RKO (cell line): ENCODE measurements at regions not wholly inside any gene's neighbourhood (a gene's known extent, or its start where the extent isn't known, plus 50 kb on each side); places are given as distances from the start of the nearest gene placed in this dataset.

Source experiments
- DNase-seq: peaks from one replicate; pipeline ENCODE4 v3.0.0-alpha.2; 2016; ENCODE audit warnings: low spot score

GRCh38 chr1:229210844-229211243, 60.1 kb upstream of the RAB4A start:
- DNase-seq, result no peak

GRCh38 chr1:229213797-229214196, 57.1 kb upstream of the RAB4A start:
- DNase-seq, result no peak

GRCh38 chr1:229217716-229218115, 53.2 kb upstream of the RAB4A start:
- DNase-seq, result peak; percentile 78

- DNase-seq, result no peak
Observed at GRCh38 chr1:229218612-229219025, 52.3 kb upstream of the RAB4A start.

GRCh38 chr1:229220163-229220846, 50.6 kb upstream of the RAB4A start:
- no peak for DNase-seq

GRCh38 chr1:229221106-229222019, 49.5 kb upstream of the RAB4A start:
- no peak for DNase-seq
